Glutamatergic neuron (in vitro differentiated cells): ENCODE measurements at regions not wholly inside any gene's neighbourhood (a gene's known extent, or its start where the extent isn't known, plus 50 kb on each side); places are given as distances from the start of the nearest gene placed in this dataset.
A peak's percentile ranks its signal among the peaks of the same experiment; 100 is the strongest.

Experiments used
- DNase-seq: peaks from one replicate; pipeline ENCODE4 v3.0.0; 2022
- H3K27ac Mint-ChIP-seq: one replicate; pipeline ENCODE4 v1.8.0; 2020; ENCODE audit warnings: mild to moderate bottlenecking, mixed read lengths, inconsistent platforms; ENCODE audit not compliant: unreplicated experiment
- H3K27me3 Mint-ChIP-seq: one replicate; pipeline ENCODE4 v1.8.0; 2020; ENCODE audit warnings: mild to moderate bottlenecking, moderate library complexity, mixed read lengths, inconsistent platforms; ENCODE audit not compliant: unreplicated experiment
- H3K36me3 Mint-ChIP-seq: one replicate; pipeline ENCODE4 v1.8.0; 2020; ENCODE audit warnings: mild to moderate bottlenecking, mixed read lengths, inconsistent platforms; ENCODE audit not compliant: unreplicated experiment
- H3K4me1 Mint-ChIP-seq: one replicate; pipeline ENCODE4 v1.8.0; 2020; ENCODE audit warnings: mild to moderate bottlenecking, low read depth, mixed read lengths, inconsistent platforms; ENCODE audit not compliant: unreplicated experiment
- H3K4me3 Mint-ChIP-seq: one replicate; pipeline ENCODE4 v1.8.0; 2020; ENCODE audit warnings: mild to moderate bottlenecking, mixed read lengths, inconsistent platforms; ENCODE audit not compliant: unreplicated experiment
- H3K9me3 Mint-ChIP-seq: one replicate; pipeline ENCODE4 v1.8.0; 2020; ENCODE audit warnings: mild to moderate bottlenecking, moderate library complexity, mixed read lengths, inconsistent platforms; ENCODE audit not compliant: unreplicated experiment
- TF ChIP-seq, protein P1 (sequence below): fragments of 200-600 bp; sonication (generic); IDR thresholded peaks from one replicate; pipeline ENCODE4 v1.5.0; 2021; ENCODE audit not compliant: partially characterized antibody, unreplicated experiment

DNA sequence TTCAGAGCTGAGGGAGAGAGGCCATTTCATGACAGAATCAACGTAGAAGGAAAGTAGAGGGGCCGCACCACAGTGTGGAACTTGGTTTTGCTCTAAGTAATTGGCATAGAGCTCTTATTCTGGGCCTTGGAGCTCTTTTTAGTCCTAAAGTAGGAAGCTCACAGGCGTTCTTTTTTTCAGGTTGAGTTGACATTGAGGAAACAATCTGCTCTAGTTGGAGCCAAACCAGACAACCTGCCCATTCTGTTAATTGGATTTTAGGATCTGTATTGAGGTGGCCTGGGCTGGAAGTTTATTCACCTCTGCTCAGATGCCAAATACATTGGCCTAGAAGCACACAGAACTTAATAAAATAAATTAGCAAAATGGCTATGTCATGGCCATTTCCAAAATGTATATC lies 1093.9 kb downstream of the ADGRL2 start:
- no peak overlapping the region for H3K27ac Mint-ChIP-seq
- peaks cover 2% of the 10 kb centered on the region for H3K27me3 Mint-ChIP-seq

DNA sequence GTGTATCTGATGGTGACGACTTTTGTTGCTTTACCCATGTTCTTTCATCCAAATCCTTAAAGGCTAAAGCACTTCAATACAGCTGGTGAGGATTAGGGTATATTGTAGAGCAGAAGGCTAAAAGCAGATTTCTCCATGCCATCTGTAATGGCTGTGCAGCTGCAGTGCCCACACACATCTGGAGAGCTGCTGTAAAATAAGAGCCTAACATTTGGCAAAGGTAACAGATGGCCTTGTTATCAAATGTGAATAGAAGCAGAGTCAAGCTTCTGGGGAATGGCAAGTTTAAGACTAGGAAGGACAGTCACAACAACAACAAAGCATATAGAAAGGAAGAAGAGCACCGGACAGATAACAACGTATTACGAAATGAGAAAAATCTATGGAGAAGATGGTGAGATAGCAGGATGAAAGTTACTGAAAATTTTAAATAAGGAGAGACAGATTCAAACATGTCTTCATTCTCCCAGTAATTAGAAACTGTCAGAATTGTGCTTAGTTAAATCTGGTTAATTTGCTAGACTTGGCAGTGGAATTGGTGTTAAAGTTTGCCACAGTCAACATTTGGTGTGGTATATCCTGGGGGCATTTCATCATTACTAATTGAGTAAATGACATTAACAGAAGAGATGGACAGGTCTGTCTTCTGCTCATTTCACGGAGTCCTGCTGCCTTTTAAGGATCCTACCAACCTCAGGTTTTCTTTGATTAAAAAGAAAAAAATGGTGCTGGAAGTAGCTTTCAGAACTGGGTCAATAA lies 1093.2 kb downstream of the ADGRL2 start:
- TF ChIP-seq, protein P1, sequence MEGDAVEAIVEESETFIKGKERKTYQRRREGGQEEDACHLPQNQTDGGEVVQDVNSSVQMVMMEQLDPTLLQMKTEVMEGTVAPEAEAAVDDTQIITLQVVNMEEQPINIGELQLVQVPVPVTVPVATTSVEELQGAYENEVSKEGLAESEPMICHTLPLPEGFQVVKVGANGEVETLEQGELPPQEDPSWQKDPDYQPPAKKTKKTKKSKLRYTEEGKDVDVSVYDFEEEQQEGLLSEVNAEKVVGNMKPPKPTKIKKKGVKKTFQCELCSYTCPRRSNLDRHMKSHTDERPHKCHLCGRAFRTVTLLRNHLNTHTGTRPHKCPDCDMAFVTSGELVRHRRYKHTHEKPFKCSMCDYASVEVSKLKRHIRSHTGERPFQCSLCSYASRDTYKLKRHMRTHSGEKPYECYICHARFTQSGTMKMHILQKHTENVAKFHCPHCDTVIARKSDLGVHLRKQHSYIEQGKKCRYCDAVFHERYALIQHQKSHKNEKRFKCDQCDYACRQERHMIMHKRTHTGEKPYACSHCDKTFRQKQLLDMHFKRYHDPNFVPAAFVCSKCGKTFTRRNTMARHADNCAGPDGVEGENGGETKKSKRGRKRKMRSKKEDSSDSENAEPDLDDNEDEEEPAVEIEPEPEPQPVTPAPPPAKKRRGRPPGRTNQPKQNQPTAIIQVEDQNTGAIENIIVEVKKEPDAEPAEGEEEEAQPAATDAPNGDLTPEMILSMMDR = no peak
- H3K27me3 Mint-ChIP-seq = peaks cover 2% of the 10 kb centered on the region
- H3K4me3 Mint-ChIP-seq = no peak overlapping the region
- H3K27ac Mint-ChIP-seq = peak overlapping the region; percentile 41
- peaks cover 13% of the 10 kb centered on the region for H3K4me1 Mint-ChIP-seq
- DNase-seq = no peak
- no peaks in the 10 kb centered on the region for H3K9me3 Mint-ChIP-seq
- no peaks in the 10 kb centered on the region for H3K36me3 Mint-ChIP-seq

More for the DNA sequence above, 1093.9 kb downstream of the ADGRL2 start:
- Mint-ChIP-seq H3K4me3 (no peak overlapping the region), H3K9me3 (no peaks in the 10 kb centered on the region), H3K36me3 (no peaks in the 10 kb centered on the region), H3K4me1 (peaks cover 13% of the 10 kb centered on the region)
- DNase-seq = no peak
- TF ChIP-seq, protein P1 = no peak

DNA sequence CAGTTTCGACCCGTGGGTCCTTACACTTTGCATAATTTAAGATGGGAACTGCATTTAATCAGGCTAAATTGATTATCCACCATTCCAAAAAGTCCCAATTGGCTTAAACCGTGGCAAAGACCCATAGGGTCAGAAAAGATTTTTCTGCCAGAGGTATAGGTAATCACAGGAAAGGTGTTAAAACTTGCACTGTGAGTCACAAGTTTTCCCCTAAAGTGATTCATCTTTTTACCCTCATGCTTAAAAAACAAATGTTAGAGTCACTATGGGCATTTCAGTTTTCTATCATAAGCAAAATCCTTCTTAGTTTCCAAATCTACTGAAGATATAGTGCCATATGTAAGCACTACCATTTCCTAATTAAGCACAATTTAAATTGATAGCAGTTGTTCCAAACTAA lies 1079.8 kb downstream of the ADGRL2 start:
- no peaks in the 10 kb centered on the region for H3K4me1 Mint-ChIP-seq
- H3K4me3 Mint-ChIP-seq = no peak overlapping the region
- H3K36me3 Mint-ChIP-seq = no peaks in the 10 kb centered on the region
- H3K27ac Mint-ChIP-seq = no peak overlapping the region
- TF ChIP-seq, protein P1 = no peak
- H3K27me3 Mint-ChIP-seq = peaks cover 3% of the 10 kb centered on the region
- DNase-seq = no peak
- H3K9me3 Mint-ChIP-seq = no peaks in the 10 kb centered on the region

DNA sequence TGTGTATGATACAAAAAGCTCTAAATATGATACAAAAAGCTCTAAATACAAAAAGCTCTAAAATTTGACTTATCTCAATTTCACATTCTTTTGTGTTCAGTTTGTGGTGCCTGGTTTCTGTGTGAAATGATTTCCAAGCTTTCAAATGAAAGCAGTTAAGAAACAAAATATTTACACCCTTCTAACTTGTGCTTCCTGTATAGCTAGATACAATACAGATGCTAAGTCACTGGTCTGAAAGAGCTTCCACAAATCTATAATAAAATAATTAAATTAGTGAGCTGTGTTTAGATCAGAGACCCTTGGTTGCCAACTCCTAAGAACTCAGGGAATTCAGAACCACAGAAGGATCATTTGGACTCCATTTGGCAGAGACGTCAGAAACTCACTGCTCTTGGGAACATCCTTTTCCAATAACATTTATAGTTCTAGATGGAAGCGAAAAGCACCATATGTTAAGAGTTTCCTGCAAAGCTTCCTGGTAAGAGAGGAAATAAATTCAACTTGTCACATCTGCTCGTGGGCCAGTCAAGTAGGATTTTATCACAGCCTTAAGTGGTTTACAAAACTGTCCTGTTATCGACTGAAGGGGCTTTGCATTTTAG lies 1079.1 kb downstream of the ADGRL2 start:
- Mint-ChIP-seq H3K9me3 (no peaks in the 10 kb centered on the region), H3K4me1 (no peaks in the 10 kb centered on the region), H3K27me3 (peaks cover 3% of the 10 kb centered on the region), H3K36me3 (no peaks in the 10 kb centered on the region), H3K27ac (no peak overlapping the region), H3K4me3 (no peak overlapping the region)
- DNase-seq = no peak
- TF ChIP-seq, protein P1 = no peak

DNA sequence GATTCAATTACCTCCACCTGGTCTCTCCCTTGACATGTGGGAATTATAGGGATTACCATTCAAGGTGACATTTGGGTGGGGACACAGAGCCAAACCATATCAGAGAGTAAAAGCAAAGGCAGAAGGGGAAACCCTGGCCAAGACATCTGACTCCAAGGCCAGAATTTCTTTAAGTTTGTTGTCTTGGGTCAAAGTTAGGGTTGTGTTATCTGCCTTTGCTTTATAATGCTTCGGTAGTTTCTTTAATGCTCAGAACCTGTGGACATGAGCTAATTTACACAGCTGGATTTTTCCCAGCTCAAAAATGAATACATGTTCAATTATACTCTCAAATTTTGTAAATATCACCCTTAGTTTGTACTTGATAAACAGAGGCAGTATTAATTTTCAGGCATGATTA lies 1074.4 kb downstream of the ADGRL2 start:
- Mint-ChIP-seq H3K4me3 (no peak overlapping the region), H3K27ac (no peak overlapping the region), H3K27me3 (no peaks in the 10 kb centered on the region), H3K4me1 (no peaks in the 10 kb centered on the region), H3K36me3 (no peaks in the 10 kb centered on the region), H3K9me3 (no peaks in the 10 kb centered on the region)
- no peak for DNase-seq
- TF ChIP-seq, protein P1 = no peak
